ENCODE measurements at regions not wholly inside any gene's neighbourhood (a gene's known extent, or its start where the extent isn't known, plus 50 kb on each side); places are given as distances from the start of the nearest gene placed in this dataset.

DNA sequence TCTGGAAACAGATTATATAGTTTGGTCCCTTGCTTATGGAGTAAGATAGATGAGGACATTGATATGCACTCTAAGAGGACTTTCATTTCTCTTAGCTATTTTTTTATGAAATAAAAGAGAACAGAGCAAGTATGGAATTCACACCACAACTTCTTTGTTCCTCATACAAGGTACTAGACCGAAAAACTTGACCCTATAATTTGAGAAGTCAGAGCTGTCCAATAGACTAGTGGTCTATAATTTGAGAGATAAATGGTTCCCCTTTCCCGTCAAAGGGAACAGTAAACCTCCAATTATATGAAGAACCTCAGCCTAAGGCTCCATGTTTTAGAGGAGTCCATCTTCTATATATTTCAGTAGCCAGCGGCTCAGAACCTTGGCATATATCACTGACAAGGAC lies 58.5 kb upstream of the HIF1A start:
- Histone ChIP-seq H3K27me3 (replicated peaks; ENCODE audit: insufficient read depth) (no peaks in the 10 kb centered on the region), H3K4me1 (replicated peaks) (no peaks in the 10 kb centered on the region), H3K36me3 (no peaks in the 10 kb centered on the region), H3K27ac (no peak overlapping the region), H3K9me3 (no peaks in the 10 kb centered on the region), H3K4me3 (no peak overlapping the region)
- no peak for DNase-seq (ENCODE audit: low spot score)
- 88% methylated on average over 3 of the region's 3 CpGs for WGBS
- TF ChIP-seq POLR2AphosphoS5 (IDR thresholded peaks at IDR 0.05) (no peak), POLR2A (IDR thresholded peaks at IDR 0.05) (no peak), CTCF (IDR thresholded peaks at IDR 0.05) (no peak)
- intact Hi-C loops (cut with DNase I), result no loop called here

- Histone ChIP-seq H3K9me3 (no peaks in the 10 kb centered on the region), H3K4me3 (no peak overlapping the region), H3K36me3 (no peaks in the 10 kb centered on the region), H3K27me3 (replicated peaks; ENCODE audit: insufficient read depth) (no peaks in the 10 kb centered on the region), H3K27ac (no peak overlapping the region), H3K4me1 (replicated peaks) (no peaks in the 10 kb centered on the region)
- peak; percentile 32 for TF ChIP-seq POLR2AphosphoS5 (IDR thresholded peaks at IDR 0.05)
- no peak for TF ChIP-seq CTCF (IDR thresholded peaks at IDR 0.05)
- 30% methylated on average over 12 of the region's 12 CpGs for WGBS
- intact Hi-C loops (cut with DNase I), result no loop called here
- DNase-seq (ENCODE audit: low spot score), result no peak
Observed at GRCh38 chr14:61638595-61639387, 56.5 kb upstream of the HIF1A start.

DNA sequence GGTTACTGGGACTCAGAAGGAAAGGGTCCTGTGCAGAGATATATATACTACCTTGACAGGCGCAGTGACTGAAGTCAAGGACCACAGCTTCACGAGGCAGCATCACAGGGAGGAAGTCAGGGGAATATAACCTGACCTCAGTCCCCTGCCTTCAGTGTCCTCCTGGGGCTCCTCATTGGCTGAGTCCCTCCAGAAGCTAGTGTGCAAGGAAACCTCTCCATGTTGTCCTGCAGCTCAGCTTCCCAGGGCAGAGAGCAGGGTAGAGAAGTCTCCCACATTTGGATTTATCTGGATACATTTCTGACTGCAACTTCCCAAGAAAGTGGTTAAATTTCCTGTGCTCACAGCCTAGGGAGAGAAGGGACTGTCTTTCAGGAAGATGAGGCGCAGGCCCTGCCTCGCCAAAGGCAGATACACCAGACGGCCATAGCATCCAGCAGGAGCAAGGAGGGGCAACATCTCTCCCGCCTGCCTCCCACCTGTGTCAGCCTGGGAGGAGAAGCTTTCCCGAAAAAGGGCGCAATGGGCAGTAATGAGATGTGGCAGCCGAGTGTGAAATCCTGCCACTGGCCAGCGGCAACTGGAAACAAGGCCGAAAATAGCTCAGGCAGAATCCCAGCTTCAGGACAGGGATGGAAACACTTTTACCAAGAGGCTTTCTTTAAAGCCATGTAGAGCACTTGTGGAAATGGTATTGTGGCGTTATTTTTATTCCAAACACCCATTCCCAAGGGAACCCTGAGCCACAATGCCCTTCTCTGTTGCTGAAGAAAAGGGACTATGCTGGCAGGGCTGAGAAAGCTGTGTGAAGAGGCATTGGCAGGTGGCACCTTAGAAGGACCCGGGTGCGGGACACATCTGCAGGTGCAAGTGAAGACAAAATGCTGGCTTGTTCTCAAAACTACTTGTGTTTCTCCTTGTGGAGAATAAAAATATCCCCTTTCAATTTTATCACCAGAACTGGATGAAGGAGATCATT lies 54.9 kb upstream of the HIF1A start:
- DNase-seq (ENCODE audit: low spot score), result no peak
- TF ChIP-seq POLR2AphosphoS5 (IDR thresholded peaks at IDR 0.05) (no peak), CTCF (IDR thresholded peaks at IDR 0.05) (no peak)
- H3K4me3 ChIP-seq, result no peak overlapping the region
- H3K27ac ChIP-seq, result no peak overlapping the region
- H3K9me3 ChIP-seq, result no peaks in the 10 kb centered on the region
- WGBS, result 87% methylated on average over 14 of the region's 14 CpGs
- H3K4me1 ChIP-seq (replicated peaks), result no peaks in the 10 kb centered on the region
- H3K27me3 ChIP-seq (replicated peaks; ENCODE audit: insufficient read depth), result no peaks in the 10 kb centered on the region
- intact Hi-C loops (cut with DNase I), result no loop called here
- no peaks in the 10 kb centered on the region for H3K36me3 ChIP-seq

DNA sequence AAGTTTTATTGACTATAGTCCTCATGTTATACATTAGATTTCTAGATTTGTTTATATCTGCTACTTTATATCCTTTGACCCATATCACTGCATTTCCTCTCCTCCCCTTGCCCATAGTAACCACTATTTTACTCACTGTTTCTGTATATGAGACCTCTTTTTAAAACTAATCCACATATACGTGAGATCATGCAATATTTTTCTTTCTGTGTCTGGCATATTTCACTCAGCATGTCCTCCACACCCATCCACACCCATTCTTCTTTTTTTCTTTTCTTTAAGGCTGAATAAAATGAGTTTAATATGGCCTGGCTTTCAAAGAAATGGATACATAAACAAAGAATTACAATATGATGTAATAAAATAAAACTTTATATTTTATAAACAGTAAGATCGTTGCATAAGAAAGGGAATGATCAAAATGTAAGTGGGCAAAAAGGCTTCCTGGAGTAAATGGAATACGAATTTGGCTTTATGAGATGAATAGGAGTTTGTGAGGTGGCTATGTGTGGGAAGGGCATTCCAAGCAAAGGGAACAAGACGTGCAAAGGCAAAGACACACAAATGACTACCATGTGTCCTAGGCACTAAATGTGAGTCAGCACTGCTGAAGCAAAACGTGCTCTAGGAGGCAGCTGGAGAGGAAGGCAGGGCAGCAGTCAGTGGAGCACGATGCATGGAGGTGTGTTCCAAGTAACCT lies 53.2 kb upstream of the HIF1A start:
- H3K9me3 ChIP-seq, result no peaks in the 10 kb centered on the region
- no peaks in the 10 kb centered on the region for H3K4me1 ChIP-seq (replicated peaks)
- TF ChIP-seq POLR2AphosphoS5 (IDR thresholded peaks at IDR 0.05) (no peak), CTCF (IDR thresholded peaks at IDR 0.05) (no peak), POLR2A (IDR thresholded peaks at IDR 0.05) (no peak)
- H3K27ac ChIP-seq, result no peak overlapping the region
- H3K36me3 ChIP-seq, result no peaks in the 10 kb centered on the region
- H3K27me3 ChIP-seq (replicated peaks; ENCODE audit: insufficient read depth), result no peaks in the 10 kb centered on the region
- 68% methylated on average over 6 of the region's 6 CpGs for WGBS
- H3K4me3 ChIP-seq, result no peak overlapping the region
- no peak for DNase-seq (ENCODE audit: low spot score)
- intact Hi-C loops (cut with DNase I), result no loop called here

All from prostate gland (tissue), 2 donors.